ENCODE measurements at regions not wholly inside any gene's neighbourhood (a gene's known extent, or its start where the extent isn't known, plus 50 kb on each side); places are given as distances from the start of the nearest gene placed in this dataset.
"Not testable (repeated sequence)": the region's sequence is repeated elsewhere in the genome, so short reads cannot be mapped to it uniquely, and the experiment has no call there.

DNA sequence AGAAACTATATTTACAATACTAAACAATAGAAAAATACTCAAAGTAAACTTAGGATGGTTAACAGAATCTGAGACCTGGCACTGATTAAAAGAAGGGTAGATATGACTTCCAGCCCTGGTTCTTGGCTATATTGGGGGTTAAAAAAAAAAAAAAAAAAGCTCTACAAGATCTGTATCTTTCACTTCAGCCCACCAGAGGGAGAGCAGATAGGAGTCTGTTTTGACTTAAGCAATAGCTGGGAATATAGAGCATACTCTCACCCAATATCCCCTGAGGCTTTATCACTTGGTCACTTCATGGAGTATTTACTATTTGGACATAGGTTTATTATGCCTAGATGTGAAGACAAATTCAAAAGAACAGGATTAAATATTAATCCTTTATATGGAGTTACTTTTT, 598.9 kb upstream of the LINC00305 start:
- Histone ChIP-seq H3K27ac (no peak overlapping the region), H3K4me3 (no peak overlapping the region), H3K27me3 (no peaks in the 10 kb centered on the region), H3K36me3 (no peaks in the 10 kb centered on the region), H3K9me3 (peaks cover 0 to 1% (median 0%) of the 10 kb centered on the region in 4 donors), H3K4me1 (no peaks in the 10 kb centered on the region)
- TF ChIP-seq POLR2AphosphoS5 (IDR thresholded peaks at IDR 0.05) (no peak), CTCF (IDR thresholded peaks at IDR 0.05) (no peak), POLR2A (IDR thresholded peaks at IDR 0.05) (no peak), EP300 (IDR thresholded peaks at IDR 0.05) (no peak)
- intact Hi-C loops (cut with DNase I) = no loop called here
- DNase-seq = no peak

GRCh38 chr18:64742898-64743297, 594.0 kb upstream of the LINC00305 start:
- peaks cover 0 to 1% (median 0%) of the 10 kb centered on the region in 4 donors for H3K9me3 ChIP-seq
- H3K36me3 ChIP-seq = no peaks in the 10 kb centered on the region
- intact Hi-C loops (cut with DNase I) = no loop called here
- H3K27ac ChIP-seq = no peak overlapping the region
- DNase-seq = no peak
- H3K4me1 ChIP-seq = no peaks in the 10 kb centered on the region
- TF ChIP-seq EP300 (IDR thresholded peaks at IDR 0.05) = no peak
- no peak for TF ChIP-seq CTCF (IDR thresholded peaks at IDR 0.05)
- TF ChIP-seq POLR2AphosphoS5 (IDR thresholded peaks at IDR 0.05) = no peak
- TF ChIP-seq POLR2A (IDR thresholded peaks at IDR 0.05) = no peak
- no peaks in the 10 kb centered on the region for H3K27me3 ChIP-seq
- no peak overlapping the region for H3K4me3 ChIP-seq

DNA sequence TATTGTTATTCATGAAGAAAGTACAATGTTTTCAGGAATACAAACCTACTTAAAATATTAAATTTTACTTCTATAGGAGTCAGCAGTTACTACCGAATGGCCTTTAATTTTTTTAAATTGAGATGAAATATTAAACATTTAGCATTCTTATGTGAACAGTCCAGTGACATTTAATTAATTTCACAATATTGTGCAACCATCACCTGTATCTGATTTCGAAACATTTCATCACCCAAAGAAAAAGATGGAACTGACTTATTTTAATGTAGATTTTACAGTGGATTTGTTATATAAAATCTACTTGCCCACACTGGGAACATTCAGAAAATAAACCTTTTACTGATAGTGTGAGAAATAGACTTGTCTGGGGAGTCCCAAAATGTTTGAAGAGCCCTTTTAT, 585.2 kb upstream of the LINC00305 start:
- Histone ChIP-seq H3K4me1 (no peaks in the 10 kb centered on the region), H3K9me3 (no peaks in the 10 kb centered on the region), H3K27me3 (no peaks in the 10 kb centered on the region), H3K27ac (no peak overlapping the region), H3K4me3 (no peak overlapping the region), H3K36me3 (no peaks in the 10 kb centered on the region)
- intact Hi-C loops (cut with DNase I) = no loop called here
- no peak for DNase-seq
- 90 to 93% methylated on average over 2 of the region's 2 CpGs for WGBS, 2 donors
- TF ChIP-seq CTCF (IDR thresholded peaks at IDR 0.05) = no peak
- no peak for TF ChIP-seq POLR2AphosphoS5 (IDR thresholded peaks at IDR 0.05)
- no peak for TF ChIP-seq EP300 (IDR thresholded peaks at IDR 0.05)
- TF ChIP-seq POLR2A (IDR thresholded peaks at IDR 0.05) = no peak

DNA sequence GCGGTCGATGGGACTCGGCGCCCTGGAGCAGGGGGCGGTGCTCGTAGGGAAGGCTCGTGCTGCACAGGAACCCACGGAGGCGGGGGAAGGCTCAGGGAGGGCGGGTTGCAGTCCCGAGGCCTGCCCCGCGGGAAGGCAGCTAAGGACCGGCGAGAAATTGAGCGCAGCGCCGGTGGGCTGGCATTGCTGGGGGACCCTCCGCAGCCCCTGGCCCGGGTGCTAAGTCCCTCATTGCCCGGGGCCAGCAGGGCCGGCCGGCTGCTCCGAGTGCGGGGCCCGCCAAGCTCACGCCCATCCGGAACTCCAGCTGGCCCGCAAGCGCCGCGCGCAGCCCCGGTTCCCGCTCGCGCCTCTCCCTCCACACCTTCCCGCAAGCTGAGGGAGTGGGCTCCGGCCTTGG, 576.8 kb upstream of the LINC00305 start:
- intact Hi-C loops (cut with DNase I); H3K4me1 ChIP-seq; H3K9me3 ChIP-seq; H3K27ac ChIP-seq; H3K4me3 ChIP-seq; H3K36me3 ChIP-seq; DNase-seq; H3K27me3 ChIP-seq: not testable (repeated sequence)
- 92 to 94% methylated on average over 38 to 39 of the region's 39 CpGs for WGBS, 2 donors

DNA sequence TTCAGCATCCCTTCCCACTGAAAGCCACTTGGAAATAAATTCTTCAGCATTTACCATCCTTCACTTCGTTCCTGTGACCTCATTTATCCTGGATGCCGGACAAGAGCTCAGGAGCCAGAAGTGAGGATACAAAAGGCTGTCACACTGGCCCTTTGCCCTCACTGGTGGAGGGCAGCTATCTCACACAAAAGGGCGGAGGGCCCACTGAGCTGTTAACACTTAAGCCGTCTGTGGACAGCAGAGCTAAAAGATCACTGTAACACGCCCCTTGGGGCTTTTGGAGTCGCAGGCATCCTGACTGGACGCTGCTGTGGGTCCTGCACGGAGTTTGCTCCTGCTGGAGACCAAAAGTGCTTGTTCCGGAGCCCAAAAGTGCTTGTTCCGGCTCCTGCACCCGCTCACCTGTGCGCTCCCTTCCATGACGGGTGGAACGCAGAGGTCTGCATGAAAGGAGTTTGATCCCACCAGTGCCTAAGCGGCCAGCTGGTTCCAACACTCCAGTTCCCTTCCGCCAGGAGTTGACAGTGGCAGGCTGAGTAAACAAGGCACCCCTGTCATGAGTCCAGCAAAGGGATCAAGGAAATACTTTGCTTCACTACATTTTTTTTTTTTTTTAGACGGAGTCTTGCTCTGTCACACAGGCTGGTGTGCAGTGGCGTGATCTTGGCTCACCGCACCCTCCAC, 572.0 kb upstream of the LINC00305 start:
- H3K27ac ChIP-seq = no peak overlapping the region
- H3K4me1 ChIP-seq = no peaks in the 10 kb centered on the region
- H3K27me3 ChIP-seq = no peaks in the 10 kb centered on the region
- no peaks in the 10 kb centered on the region for H3K36me3 ChIP-seq
- intact Hi-C loops (cut with DNase I) = no loop called here
- no peak for TF ChIP-seq POLR2A (IDR thresholded peaks at IDR 0.05)
- no peak for TF ChIP-seq EP300 (IDR thresholded peaks at IDR 0.05)
- no peak for TF ChIP-seq POLR2AphosphoS5 (IDR thresholded peaks at IDR 0.05)
- no peak for TF ChIP-seq CTCF (IDR thresholded peaks at IDR 0.05)
- no peak for DNase-seq
- H3K9me3 ChIP-seq = no peaks in the 10 kb centered on the region
- H3K4me3 ChIP-seq = no peak overlapping the region
- WGBS, 2 donors = 17 to 75% methylated on average over 19 of the region's 19 CpGs
